ENCODE measurements at regions not wholly inside any gene's neighbourhood (a gene's known extent, or its start where the extent isn't known, plus 50 kb on each side); places are given as distances from the start of the nearest gene placed in this dataset.
"Not testable (repeated sequence)": the region's sequence is repeated elsewhere in the genome, so short reads cannot be mapped to it uniquely, and the experiment has no call there.

- no peak for DNase-seq (ENCODE audit: low read depth)
Observed at GRCh38 chr4:184280591-184281071, 63.0 kb upstream of the ENPP6 start.

- DNase-seq (ENCODE audit: low read depth): no peak
Observed at GRCh38 chr4:184280137-184280536, 62.5 kb upstream of the ENPP6 start.

- DNase-seq (ENCODE audit: low read depth): no peak
Observed at GRCh38 chr4:184279496-184280061, 61.9 kb upstream of the ENPP6 start.

GRCh38 chr4:184277769-184278168, 60.1 kb upstream of the ENPP6 start:
- DNase-seq (ENCODE audit: low read depth): not testable (repeated sequence)

- not testable (repeated sequence) for DNase-seq (ENCODE audit: low read depth)
Observed at GRCh38 chr4:184277010-184277409, 59.3 kb upstream of the ENPP6 start.

- not testable (repeated sequence) for DNase-seq (ENCODE audit: low read depth)
Observed at GRCh38 chr4:184276346-184276745, 58.7 kb upstream of the ENPP6 start.

- DNase-seq (ENCODE audit: low read depth): no peak
Observed at GRCh38 chr4:184275766-184276165, 58.1 kb upstream of the ENPP6 start.

GRCh38 chr4:184274286-184274951, 56.7 kb upstream of the ENPP6 start:
- DNase-seq (ENCODE audit: low read depth): no peak

- no peak for DNase-seq (ENCODE audit: low read depth)
Observed at GRCh38 chr4:184273166-184274147, 55.8 kb upstream of the ENPP6 start.

- DNase-seq (ENCODE audit: low read depth): no peak
Observed at GRCh38 chr4:184270808-184271413, 53.2 kb upstream of the ENPP6 start.

GRCh38 chr4:184269879-184270430, 52.3 kb upstream of the ENPP6 start:
- no peak for DNase-seq (ENCODE audit: low read depth)

GRCh38 chr4:184268584-184269160, 51.0 kb upstream of the ENPP6 start:
- no peak for DNase-seq (ENCODE audit: low read depth)

GRCh38 chr4:184267673-184268583, 50.3 kb upstream of the ENPP6 start:
- peak; percentile 70 for DNase-seq (ENCODE audit: low read depth)

All from activated T-cell treated with anti-CD3 and anti-CD28 coated beads for 48 hours (primary cell).